Adrenal gland (tissue), 9 donors: ENCODE measurements at regions not wholly inside any gene's neighbourhood (a gene's known extent, or its start where the extent isn't known, plus 50 kb on each side); places are given as distances from the start of the nearest gene placed in this dataset.
A peak's percentile ranks its signal among the peaks of the same experiment; 100 is the strongest.

ENCODE experiments used
- DNase-seq, 7 donors: peaks; one replicate each; pipeline ENCODE4 v3.0.0-alpha.2; 2019 to 2020
- H3K27ac ChIP-seq, 5 donors: fragments of 200-600 bp; sonication (generic) in 4 of 5; 1 replicate in 3 of 5; 2 replicates in 2 of 5; pipeline versions ENCODE4 v1.5.1 to v1.8.0; 2016 to 2020; ENCODE audit warnings: mild to moderate bottlenecking in 1 of 5
- H3K27me3 ChIP-seq: fragments of 200-600 bp; 2 replicates; pipeline ENCODE4 v1.8.0; 2021
- H3K36me3 ChIP-seq, 2 donors: fragments of 200-600 bp; replicated peaks in 1 of 2; 1 replicate in 1 of 2; 2 replicates in 1 of 2; pipeline versions ENCODE4 v1.5.1 to v1.8.0; 2018 to 2022
- H3K4me1 ChIP-seq, 2 donors: fragments of 200-600 bp; replicated peaks in 1 of 2; 1 replicate in 1 of 2; 2 replicates in 1 of 2; pipeline versions ENCODE4 v1.5.1 to v1.8.0; 2018 to 2021
- H3K4me3 ChIP-seq, 4 donors: fragments of 200-600 bp; sonication (generic) in 3 of 4; one replicate each; pipeline ENCODE4 v1.5.1; 2016 to 2018
- H3K9me3 ChIP-seq, 3 donors: fragments of 200-600 bp; sonication (generic) in 1 of 3; replicated peaks in 1 of 3; 1 replicate in 2 of 3; 2 replicates in 1 of 3; pipeline versions ENCODE4 v1.5.1 to v1.8.0; 2016 to 2021
- POLR2A ChIP-seq, 2 donors: fragments of 450-650 bp; IDR thresholded peaks; one replicate each; pipeline ENCODE4 v1.6.1; 2017; ENCODE audit warnings: antibody characterized with exemption in 2 of 2, mild to moderate bottlenecking in 2 of 2, moderate library complexity in 1 of 2
- WGBS, 4 donors: extraction: QIAGEN DNeasy Blood & Tissue Kit in 2 of 4; methylation state at CpG; one replicate each; pipeline versions ENCODE4 v1.1.5 to v1.1.7; 2013 to 2017; 5-methylcytosine and 5-hydroxymethylcytosine counted together
- intact Hi-C, 2 donors: fragments of 100-400 bp; cut with DNase I; formaldehyde crosslinking; loops; one replicate each; pipeline versions ENCODE4 v1.14.1 to v1.15.0; 2022 to 2023
- TF ChIP-seq, protein P1 (sequence below), 6 experiments: fragments of 450-650 bp in 4 of 6; fragments of 200-600 bp in 2 of 6; sonication (generic) in 1 of 6; IDR thresholded peaks; 1 replicate in 5 of 6; 2 replicates in 1 of 6; pipeline versions ENCODE4 v1.5.1 to v1.8.0; 2016 to 2021; ENCODE audit warnings: antibody characterized with exemption in 6 of 6, mild to moderate bottlenecking in 2 of 6, moderate library complexity in 1 of 6
- donor health status: healthy with polysubstance abuse.
- donor health status: Bipolar disorder and iron deficiency.
- donor health status: DM: yes; HTN: yes; CAD: no.
- donor health status: DM: no; HTN: no; CAD: no.
- donor health status: DM: no; HTN: no; CAD: no.

DNA sequence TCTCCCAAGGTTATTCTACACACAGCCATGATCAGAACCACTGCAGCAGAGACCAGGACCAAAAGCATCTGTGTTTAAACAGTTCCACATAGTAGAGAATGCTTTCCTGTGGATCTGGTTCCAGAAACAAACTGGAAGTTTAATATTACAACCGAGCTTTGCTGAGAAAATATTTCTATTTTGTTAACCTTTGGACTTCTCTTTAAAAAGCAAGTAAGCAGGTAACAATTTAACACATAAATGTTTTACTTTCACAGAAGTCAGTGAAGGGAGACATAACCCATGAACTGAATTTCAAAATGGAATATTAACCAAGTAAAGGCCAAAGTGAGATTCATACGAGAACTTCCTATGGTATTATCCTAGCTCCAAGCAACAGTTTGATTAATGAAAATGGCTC, 98.6 kb upstream of the PHYHIPL start:
- no peaks in the 10 kb centered on the region for H3K27me3 ChIP-seq
- TF ChIP-seq, protein P1, sequence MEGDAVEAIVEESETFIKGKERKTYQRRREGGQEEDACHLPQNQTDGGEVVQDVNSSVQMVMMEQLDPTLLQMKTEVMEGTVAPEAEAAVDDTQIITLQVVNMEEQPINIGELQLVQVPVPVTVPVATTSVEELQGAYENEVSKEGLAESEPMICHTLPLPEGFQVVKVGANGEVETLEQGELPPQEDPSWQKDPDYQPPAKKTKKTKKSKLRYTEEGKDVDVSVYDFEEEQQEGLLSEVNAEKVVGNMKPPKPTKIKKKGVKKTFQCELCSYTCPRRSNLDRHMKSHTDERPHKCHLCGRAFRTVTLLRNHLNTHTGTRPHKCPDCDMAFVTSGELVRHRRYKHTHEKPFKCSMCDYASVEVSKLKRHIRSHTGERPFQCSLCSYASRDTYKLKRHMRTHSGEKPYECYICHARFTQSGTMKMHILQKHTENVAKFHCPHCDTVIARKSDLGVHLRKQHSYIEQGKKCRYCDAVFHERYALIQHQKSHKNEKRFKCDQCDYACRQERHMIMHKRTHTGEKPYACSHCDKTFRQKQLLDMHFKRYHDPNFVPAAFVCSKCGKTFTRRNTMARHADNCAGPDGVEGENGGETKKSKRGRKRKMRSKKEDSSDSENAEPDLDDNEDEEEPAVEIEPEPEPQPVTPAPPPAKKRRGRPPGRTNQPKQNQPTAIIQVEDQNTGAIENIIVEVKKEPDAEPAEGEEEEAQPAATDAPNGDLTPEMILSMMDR (IDR thresholded peaks at IDR 0.05), result no peak
- TF ChIP-seq POLR2A (IDR thresholded peaks at IDR 0.05), result no peak
- no peaks in the 10 kb centered on the region for H3K9me3 ChIP-seq
- no peak overlapping the region for H3K4me3 ChIP-seq
- intact Hi-C loops, result no loop called here
- no peak for DNase-seq
- 52 to 81% (median 71%) methylated on average over 2 of the region's 2 CpGs for WGBS, 4 donors
- H3K4me1 ChIP-seq, result peaks cover 20 to 24% of the 10 kb centered on the region in 2 donors
- H3K27ac ChIP-seq, result no peak overlapping the region
- H3K36me3 ChIP-seq, result no peaks in the 10 kb centered on the region

DNA sequence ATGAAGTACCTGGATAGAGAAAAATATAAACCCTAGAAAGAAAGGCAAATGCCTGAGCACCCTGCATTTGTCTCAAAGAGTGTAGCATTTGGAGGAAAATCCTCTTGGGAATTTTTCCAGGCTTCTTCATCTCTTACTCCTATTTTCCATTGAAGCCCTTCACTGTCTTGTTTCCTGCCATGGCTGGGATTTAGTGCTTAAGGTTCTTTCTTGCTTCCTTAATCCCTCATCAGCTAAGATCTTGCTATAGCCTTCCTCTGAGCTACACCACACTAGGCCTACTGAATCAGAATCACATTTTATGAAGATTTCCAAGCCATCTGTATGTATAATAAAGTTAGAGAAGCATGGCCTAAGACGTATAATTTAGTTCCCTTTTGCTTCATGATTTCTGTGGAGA, 97.5 kb upstream of the PHYHIPL start:
- TF ChIP-seq, protein P1 (IDR thresholded peaks at IDR 0.05), result no peak
- TF ChIP-seq POLR2A (IDR thresholded peaks at IDR 0.05), result no peak
- no peaks in the 10 kb centered on the region for H3K27me3 ChIP-seq
- intact Hi-C loops, result no loop called here
- H3K36me3 ChIP-seq, result no peaks in the 10 kb centered on the region
- no peak overlapping the region for H3K4me3 ChIP-seq
- H3K9me3 ChIP-seq, result no peaks in the 10 kb centered on the region
- WGBS, 4 donors, result 41 to 69% (median 67%) methylated on average over 1 of the region's 1 CpG
- H3K4me1 ChIP-seq, result peaks cover 20 to 24% of the 10 kb centered on the region in 2 donors
- DNase-seq, result no peak
- H3K27ac ChIP-seq, result peak overlapping the region in 4 of 5 donors; percentile 65 to 81 (median 76)

DNA sequence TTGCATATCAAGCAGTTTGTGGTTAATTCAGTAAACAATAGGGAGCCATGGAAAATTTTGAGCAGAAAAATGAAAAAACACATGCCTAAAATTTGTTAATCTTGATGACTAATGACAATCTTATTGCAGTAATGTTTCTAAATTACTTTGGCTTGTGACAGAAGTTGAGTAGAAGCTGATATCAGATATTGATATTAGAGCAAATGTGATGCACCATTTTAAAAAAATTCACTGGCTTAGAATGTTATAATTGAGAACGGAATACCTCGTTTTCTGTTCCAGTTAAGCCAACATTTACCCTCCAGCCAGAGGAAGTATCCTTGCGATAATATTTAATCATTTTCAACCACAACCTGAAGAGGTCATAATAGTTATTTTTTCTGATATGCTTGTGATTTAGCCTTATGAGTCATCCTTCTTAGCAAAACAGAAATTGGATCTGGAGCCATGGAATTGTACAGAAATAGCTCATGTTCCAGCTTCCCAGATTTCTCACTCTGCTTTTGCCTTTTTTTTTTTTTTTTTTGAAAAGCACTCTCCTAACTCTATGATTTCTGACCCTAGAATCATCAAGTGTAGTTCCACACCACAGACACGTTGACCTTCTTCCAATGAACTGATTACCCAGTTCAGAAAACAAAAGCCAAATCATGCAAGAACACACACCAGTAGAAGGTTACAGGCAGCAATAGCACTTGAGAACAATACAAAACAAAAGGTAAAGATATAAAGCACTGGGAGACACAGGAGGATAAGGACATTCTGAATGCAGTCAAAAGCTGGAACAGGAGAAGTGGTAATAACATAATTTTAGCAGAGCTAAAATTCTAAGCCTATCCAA, 96.8 kb upstream of the PHYHIPL start:
- no peak for TF ChIP-seq POLR2A (IDR thresholded peaks at IDR 0.05)
- TF ChIP-seq, protein P1 (IDR thresholded peaks at IDR 0.05), result peak in 1 of 6 experiments; percentile 19
- Histone ChIP-seq H3K36me3 (no peaks in the 10 kb centered on the region), H3K4me3 (no peak overlapping the region), H3K27ac (peak overlapping the region; percentile 65 to 81 (median 75)), H3K9me3 (no peaks in the 10 kb centered on the region), H3K4me1 (peaks cover 20 to 24% of the 10 kb centered on the region in 2 donors), H3K27me3 (no peaks in the 10 kb centered on the region)
- intact Hi-C loops, result no loop called here
- peak in 4 of 7 donors; percentile 7 to 44 (median 21) for DNase-seq
- 17 to 26% (median 24%) methylated on average over 4 of the region's 4 CpGs for WGBS, 4 donors

DNA sequence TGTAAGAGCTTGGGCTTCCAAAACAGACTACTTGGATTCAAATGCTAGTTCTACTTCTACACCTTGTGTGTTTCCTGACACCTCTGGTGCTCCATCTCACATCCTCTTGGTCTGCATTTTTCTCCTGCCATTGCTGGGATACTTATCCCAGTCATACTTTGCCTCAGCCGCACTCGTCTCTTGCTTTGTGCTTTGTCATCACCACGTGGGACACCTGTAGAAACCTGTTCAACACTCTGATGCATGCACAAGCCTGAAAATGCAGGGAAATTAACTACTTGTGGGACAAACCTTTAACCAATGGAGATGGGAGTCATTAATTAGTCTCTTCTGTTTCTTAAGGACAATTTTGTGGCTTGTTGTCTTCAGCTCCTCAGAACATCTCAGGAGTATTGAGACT, 94.2 kb upstream of the PHYHIPL start:
- no peaks in the 10 kb centered on the region for H3K36me3 ChIP-seq
- DNase-seq, result no peak
- no peaks in the 10 kb centered on the region for H3K9me3 ChIP-seq
- no peaks in the 10 kb centered on the region for H3K27me3 ChIP-seq
- no peak overlapping the region for H3K27ac ChIP-seq
- TF ChIP-seq, protein P1 (IDR thresholded peaks at IDR 0.05), result no peak
- no peak for TF ChIP-seq POLR2A (IDR thresholded peaks at IDR 0.05)
- WGBS, 4 donors, result 92 to 97% (median 93%) methylated on average over 3 of the region's 3 CpGs
- peaks cover 20 to 24% of the 10 kb centered on the region in 2 donors for H3K4me1 ChIP-seq
- H3K4me3 ChIP-seq, result no peak overlapping the region
- intact Hi-C loops, result no loop called here
